Activated naive CD8-positive, alpha-beta T cell treated with anti-CD3 and anti-CD28 coated beads, Interleukin-2, amount 10 ng/mL, durations not matched to agents 7 days and 5 days (primary cell): ENCODE measurements at regions not wholly inside any gene's neighbourhood (a gene's known extent, or its start where the extent isn't known, plus 50 kb on each side); places are given as distances from the start of the nearest gene placed in this dataset.

Experiments
- ATAC-seq: fragments of 150-1000 bp; cut with Tn5 transposase; one replicate; pipeline ENCODE4 v1.10.0; 2021; ENCODE audit warnings: low read depth, moderate library complexity
- POLR2A ChIA-PET: fragments of 350-600 bp; sonication (Branson Sonifier 250); formaldehyde crosslinking; loops from one replicate; lab custom pipeline; 2021; ENCODE audit warnings: antibody characterized with exemption; lab: Charles Lee
- DNase-seq: peaks from one replicate; pipeline ENCODE4 v3.0.0; 2021
- H3K27ac Mint-ChIP-seq: one replicate; pipeline ENCODE4 v1.8.0; 2022; ENCODE audit warnings: mild to moderate bottlenecking, mixed read lengths
- H3K27me3 Mint-ChIP-seq: one replicate; pipeline ENCODE4 v1.8.0; 2022; ENCODE audit warnings: mild to moderate bottlenecking, moderate library complexity, mixed read lengths
- H3K36me3 Mint-ChIP-seq: one replicate; pipeline ENCODE4 v1.8.0; 2021; ENCODE audit warnings: mild to moderate bottlenecking, mixed read lengths
- H3K4me1 Mint-ChIP-seq: one replicate; pipeline ENCODE4 v1.8.0; 2021; ENCODE audit warnings: mixed read lengths
- H3K4me3 Mint-ChIP-seq: one replicate; pipeline ENCODE4 v1.8.0; 2022; ENCODE audit warnings: mild to moderate bottlenecking, moderate library complexity, mixed read lengths
- H3K9me3 Mint-ChIP-seq: one replicate; pipeline ENCODE4 v1.8.0; 2021; ENCODE audit warnings: mixed read lengths

DNA sequence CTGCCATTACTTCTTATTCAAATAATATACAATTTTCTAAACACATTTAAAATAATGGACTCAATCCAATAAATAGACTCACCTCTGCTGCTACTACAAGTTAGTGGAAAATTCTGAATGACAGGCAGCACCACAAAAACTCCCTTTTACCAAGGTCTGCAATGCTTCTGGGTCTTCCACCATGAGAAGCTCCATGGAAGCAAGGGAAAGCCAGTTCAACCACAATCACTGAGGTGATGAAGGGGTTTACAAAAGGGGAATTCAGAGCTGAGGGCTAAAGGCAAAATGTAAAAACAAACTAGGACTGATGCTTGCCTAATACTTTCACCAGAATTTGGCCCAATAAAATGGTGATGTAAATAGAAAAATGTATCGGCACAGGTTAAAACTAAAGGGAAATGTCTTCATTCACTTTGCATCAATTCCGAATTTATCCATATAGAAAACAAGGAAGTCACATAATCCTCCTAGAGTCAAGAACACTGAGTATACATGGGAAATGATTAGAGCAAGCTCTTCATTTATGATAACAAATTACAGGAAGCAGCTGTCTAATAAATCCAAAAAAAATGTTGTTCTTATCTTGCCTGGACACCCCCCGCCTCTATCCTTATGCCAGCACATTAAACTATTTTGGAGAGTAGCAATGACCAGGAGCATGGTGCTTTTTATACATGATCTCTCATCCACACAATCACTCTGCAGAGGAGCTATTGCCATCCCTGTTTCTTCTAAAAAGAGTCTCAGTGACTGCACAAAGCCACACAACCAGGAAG is 66.3 kb upstream of the NFIB start:
- H3K27ac Mint-ChIP-seq: no peak overlapping the region
- ATAC-seq: no peak

DNA sequence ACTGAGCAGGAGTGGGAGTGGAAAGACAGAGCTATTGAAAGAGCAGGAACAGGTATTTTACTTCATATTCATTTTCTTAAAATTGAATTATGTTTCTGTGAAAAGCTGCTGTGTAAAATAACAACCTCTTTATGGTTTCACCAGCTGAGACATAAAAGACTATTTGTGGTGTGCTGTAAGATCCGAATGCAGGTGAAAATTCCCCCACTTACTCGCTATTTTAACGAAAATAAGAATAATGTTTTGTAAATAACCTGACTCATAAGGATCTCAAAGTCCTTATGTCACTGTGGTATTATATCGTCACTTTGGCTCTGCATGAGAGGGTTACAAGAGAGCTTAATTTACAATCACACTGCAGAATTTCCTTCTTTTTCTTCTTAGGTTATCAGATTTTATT is 65.3 kb upstream of the NFIB start:
- no peak overlapping the region for H3K4me3 Mint-ChIP-seq
- no peak for DNase-seq
- no peak overlapping the region for H3K27ac Mint-ChIP-seq
- H3K27me3 Mint-ChIP-seq: peaks cover 3% of the 10 kb centered on the region
- no peaks in the 10 kb centered on the region for H3K36me3 Mint-ChIP-seq
- no peaks in the 10 kb centered on the region for H3K9me3 Mint-ChIP-seq
- POLR2A ChIA-PET: no interaction called here
- ATAC-seq: no peak
- H3K4me1 Mint-ChIP-seq: no peaks in the 10 kb centered on the region

More for the DNA sequence above, 66.3 kb upstream of the NFIB start:
- H3K36me3 Mint-ChIP-seq: no peaks in the 10 kb centered on the region
- DNase-seq: no peak
- H3K4me1 Mint-ChIP-seq: no peaks in the 10 kb centered on the region
- POLR2A ChIA-PET: no interaction called here
- H3K27me3 Mint-ChIP-seq: peaks cover 3% of the 10 kb centered on the region
- no peak overlapping the region for H3K4me3 Mint-ChIP-seq
- H3K9me3 Mint-ChIP-seq: no peaks in the 10 kb centered on the region

DNA sequence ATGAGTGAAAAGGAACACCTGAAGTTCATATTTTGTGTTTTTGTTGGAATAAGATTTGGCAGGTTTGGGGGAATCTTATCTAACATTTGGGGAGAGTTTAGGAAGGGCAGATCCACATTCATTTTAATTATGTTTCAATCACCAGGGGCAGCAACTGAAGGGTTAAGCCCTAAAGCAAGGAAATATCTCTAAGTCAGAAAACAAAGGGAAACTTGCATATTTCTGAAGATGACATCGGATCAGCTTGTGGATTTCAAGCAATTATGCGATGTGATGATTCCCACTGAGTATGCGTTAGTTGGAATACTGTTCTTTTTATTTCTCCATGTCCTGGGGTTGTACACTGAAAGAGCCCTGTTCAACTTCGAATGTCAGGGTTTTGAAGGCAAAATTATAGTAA is 59.8 kb upstream of the NFIB start:
- no peaks in the 10 kb centered on the region for H3K9me3 Mint-ChIP-seq
- H3K27ac Mint-ChIP-seq: no peak overlapping the region
- no peak for ATAC-seq
- peaks cover 3% of the 10 kb centered on the region for H3K27me3 Mint-ChIP-seq
- no peak for DNase-seq
- H3K36me3 Mint-ChIP-seq: no peaks in the 10 kb centered on the region
- POLR2A ChIA-PET: no interaction called here
- no peaks in the 10 kb centered on the region for H3K4me1 Mint-ChIP-seq
- H3K4me3 Mint-ChIP-seq: no peak overlapping the region

DNA sequence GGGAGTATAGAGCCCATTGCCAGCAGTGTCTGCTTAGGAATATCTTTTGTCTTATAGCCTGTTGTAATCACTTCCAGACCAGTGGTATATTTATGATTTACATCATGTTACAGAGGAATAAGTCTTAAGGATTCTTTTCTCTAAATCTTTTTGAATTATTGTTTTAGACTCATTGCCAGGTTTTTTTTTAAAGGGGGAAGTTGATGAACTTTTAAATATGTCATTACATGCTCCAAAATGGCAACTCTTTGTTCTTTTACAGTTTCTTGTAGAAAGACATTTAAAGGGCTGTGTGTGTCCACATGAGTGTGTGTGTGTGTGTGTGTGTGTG is 59.4 kb upstream of the NFIB start:
- DNase-seq (no peak), ATAC-seq (no peak)
- POLR2A ChIA-PET: no interaction called here
- H3K4me3 Mint-ChIP-seq: no peak overlapping the region
- H3K4me1 Mint-ChIP-seq: no peaks in the 10 kb centered on the region
- peaks cover 2% of the 10 kb centered on the region for H3K27me3 Mint-ChIP-seq
- H3K27ac Mint-ChIP-seq: no peak overlapping the region
- no peaks in the 10 kb centered on the region for H3K36me3 Mint-ChIP-seq
- no peaks in the 10 kb centered on the region for H3K9me3 Mint-ChIP-seq

DNA sequence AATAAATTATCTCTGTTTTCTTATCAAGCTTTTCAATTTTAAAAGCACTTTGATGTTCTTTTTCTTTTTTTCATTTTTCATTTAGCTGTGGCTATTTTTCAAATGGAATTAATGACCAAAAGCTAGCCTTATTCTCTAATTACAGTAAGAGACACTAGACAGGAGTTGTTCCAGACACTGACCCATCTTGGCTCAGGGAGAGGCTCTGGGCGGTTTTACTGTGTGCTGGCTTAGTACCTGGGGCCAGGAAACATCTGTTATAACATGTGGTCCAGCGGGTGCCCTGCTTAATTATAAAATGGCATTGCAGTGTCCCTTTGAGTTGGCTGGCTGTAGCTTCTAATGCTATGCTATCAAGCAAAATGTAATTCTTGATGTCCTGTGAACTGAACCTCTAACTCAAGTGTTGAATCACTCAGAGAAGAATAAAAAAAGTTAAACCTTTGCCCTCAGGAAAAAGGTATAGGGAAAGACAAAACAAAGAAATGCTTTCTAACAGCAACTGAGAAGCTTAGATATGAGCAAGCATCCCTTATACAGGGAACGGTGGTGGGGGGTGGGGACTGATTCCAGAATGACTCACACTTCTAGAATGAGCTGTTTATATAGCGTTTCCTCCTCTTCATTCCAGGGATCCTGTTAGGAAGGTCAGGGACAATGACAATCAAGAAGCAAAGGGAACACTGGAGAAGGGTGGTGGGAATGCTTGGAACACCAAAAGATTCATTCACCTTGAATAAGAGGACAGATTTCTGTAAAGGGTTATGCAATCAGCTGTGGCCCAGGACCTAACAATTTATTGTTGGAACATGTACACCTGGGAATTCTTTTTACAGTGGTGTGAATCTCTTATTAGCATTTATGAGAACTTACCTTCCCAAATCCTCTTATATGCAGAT is 58.7 kb upstream of the NFIB start:
- no peak overlapping the region for H3K4me3 Mint-ChIP-seq
- H3K4me1 Mint-ChIP-seq: no peaks in the 10 kb centered on the region
- no peaks in the 10 kb centered on the region for H3K9me3 Mint-ChIP-seq
- H3K27ac Mint-ChIP-seq: no peak overlapping the region
- ATAC-seq (no peak), DNase-seq (no peak)
- POLR2A ChIA-PET: no interaction called here
- H3K36me3 Mint-ChIP-seq: no peaks in the 10 kb centered on the region
- peaks cover 2% of the 10 kb centered on the region for H3K27me3 Mint-ChIP-seq

DNA sequence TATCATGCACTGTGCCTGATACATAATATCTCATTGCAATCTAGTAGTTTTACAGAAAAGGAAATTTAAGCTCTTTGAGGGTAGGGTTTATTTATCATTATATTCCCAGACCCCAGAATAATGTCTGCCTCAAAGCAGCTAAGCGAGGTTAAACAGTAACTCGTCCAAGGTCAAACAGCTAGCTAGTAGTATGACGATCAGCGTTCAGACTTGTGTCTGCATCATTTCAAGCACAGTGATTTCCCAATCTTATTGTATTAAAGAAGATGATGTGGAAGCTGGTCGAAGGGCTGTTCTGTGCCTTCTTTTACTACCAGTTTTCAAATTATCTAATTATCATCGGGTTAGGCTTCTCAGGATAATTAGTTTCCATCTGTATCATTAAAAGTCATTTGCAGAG is 55.1 kb upstream of the NFIB start:
- Mint-ChIP-seq H3K4me3 (no peak overlapping the region), H3K27ac (no peak overlapping the region), H3K27me3 (peaks cover 2% of the 10 kb centered on the region), H3K36me3 (no peaks in the 10 kb centered on the region), H3K9me3 (no peaks in the 10 kb centered on the region), H3K4me1 (no peaks in the 10 kb centered on the region)
- DNase-seq (no peak), ATAC-seq (no peak)
- POLR2A ChIA-PET: no interaction called here

DNA sequence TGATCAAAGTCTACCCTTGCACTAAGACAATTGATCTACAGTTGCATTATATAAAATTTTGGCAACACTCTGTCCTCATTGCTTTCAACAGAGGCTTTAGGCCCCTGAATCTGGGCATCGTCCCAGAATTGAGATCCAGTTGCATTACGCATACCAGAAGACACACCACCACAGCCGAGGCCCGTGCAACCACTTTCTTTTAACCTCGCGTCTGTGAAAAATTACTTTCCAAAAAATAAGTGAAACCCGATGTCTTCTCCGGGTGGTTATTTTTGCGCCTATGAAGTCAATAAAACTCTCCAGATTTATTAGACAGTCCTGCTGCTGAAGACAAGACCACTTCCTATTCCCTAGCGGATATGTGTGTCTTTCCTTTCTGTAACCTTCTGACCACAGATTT is 52.1 kb upstream of the NFIB start:
- Mint-ChIP-seq H3K27me3 (peaks cover 2% of the 10 kb centered on the region), H3K4me1 (no peaks in the 10 kb centered on the region), H3K27ac (no peak overlapping the region), H3K9me3 (no peaks in the 10 kb centered on the region), H3K36me3 (no peaks in the 10 kb centered on the region), H3K4me3 (no peak overlapping the region)
- ATAC-seq (no peak), DNase-seq (no peak)
- POLR2A ChIA-PET: no interaction called here

DNA sequence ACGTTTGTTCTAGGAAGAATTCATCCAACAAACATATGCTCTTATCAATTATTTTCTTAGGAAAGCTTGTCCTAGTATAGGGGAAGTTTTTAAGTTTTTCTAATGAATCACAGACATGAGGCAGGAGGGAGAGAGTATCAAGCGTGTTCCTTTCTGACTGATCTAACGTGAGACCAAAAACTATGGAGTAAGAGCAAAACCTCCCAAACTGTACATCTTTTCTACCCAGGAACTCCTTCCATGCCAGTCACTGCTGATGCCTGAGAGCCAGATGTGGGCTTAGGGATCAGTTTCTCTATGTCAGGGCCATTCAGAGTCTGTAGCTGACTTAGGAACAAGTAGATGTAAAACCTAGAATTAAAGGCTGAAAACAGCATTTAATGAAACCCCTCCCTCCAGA is 51.7 kb upstream of the NFIB start:
- DNase-seq: no peak
- Mint-ChIP-seq H3K4me1 (no peaks in the 10 kb centered on the region), H3K4me3 (no peak overlapping the region), H3K36me3 (no peaks in the 10 kb centered on the region), H3K27ac (no peak overlapping the region), H3K27me3 (peaks cover 2% of the 10 kb centered on the region), H3K9me3 (no peaks in the 10 kb centered on the region)
- POLR2A ChIA-PET: no interaction called here
- no peak for ATAC-seq
